NCI-H345 treated with DMSO at 0.1 percent for 48 hours (cell line): ENCODE measurements at regions not wholly inside any gene's neighbourhood (a gene's known extent, or its start where the extent isn't known, plus 50 kb on each side); places are given as distances from the start of the nearest gene placed in this dataset.

ENCODE experiments used
- DNase-seq: peaks from one replicate; lab custom pipeline; 2025; ENCODE audit not compliant: unreplicated experiment; lab: John Stamatoyannopoulos, UW

DNA sequence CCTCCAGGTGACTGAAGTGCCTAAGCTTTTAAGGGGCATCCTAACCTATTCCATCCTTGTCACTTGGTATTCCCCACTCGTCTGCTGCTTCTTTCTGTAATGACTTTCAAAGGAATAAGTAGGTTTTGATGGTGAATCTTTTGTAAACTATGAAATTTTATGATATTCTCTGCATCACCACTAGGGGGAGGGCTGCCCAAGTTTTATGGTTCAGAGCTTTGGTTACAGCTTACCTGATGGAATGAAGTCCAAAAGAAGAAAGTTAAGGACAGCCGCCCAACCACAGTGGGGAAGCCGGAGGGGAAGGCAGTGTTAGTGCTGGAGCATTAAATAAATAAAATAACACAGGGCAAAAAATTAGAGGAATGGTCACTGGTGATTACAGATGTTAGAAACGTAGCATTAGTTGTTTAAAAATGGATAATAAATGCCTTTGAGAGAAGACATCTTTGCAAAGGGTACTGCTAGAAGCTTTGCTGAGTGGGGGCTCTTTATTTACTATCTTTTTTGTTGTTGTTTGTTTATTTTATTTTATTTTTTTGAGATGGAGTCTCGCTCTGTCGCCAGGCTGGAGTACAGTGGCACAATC, 204.9 kb downstream of the GBA3 start:
- no peak for DNase-seq

- no peak for DNase-seq
Observed at GRCh38 chr4:22895482-22895881, 202.7 kb downstream of the GBA3 start.

- no peak for DNase-seq
Observed at GRCh38 chr4:22884157-22884556, 191.4 kb downstream of the GBA3 start.

DNA sequence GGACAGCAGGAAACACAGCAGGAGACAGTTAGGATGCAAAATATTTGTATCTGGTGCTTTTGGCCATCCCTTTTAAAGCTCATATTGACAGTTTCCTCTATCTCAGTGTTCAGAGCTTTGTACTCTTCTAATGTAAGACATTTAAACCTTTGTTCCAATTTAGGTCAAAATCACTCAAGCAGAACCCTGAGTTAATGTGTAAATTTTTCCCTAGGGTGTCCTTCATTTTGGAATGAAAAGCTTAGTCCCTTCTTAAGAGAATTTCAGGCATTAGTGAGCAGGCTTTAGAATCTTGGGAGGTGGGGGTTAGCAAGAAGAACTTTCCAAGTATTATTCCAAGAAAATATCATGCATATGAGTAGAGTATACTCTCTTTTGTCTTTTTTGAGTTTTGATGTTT, 188.7 kb downstream of the GBA3 start:
- no peak for DNase-seq

GRCh38 chr4:22877486-22878052, 184.8 kb downstream of the GBA3 start:
- no peak for DNase-seq

DNA sequence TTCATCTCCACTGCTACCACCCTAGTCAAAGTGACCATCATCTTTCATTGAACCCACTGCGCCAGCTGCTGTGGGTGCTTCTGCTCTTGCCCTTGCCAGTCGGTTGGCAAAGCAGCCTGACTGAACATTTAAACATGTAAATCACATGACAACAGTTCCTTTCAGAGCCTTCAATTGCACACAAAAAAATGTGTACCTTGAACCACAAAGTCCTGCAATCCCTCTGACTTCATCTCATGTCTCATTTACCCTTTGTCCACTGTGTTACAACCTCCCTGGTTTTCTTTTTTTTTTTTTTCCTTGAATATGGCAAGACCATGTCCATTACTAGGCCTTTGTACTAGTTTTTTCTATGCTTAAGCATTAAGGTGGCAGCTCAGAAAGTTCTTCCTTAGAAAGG, 183.5 kb downstream of the GBA3 start:
- DNase-seq: no peak

GRCh38 chr4:22875587-22876257, 183.0 kb downstream of the GBA3 start:
- no peak for DNase-seq

GRCh38 chr4:22874334-22874912, 181.7 kb downstream of the GBA3 start:
- DNase-seq: no peak

GRCh38 chr4:22873899-22874298, 181.2 kb downstream of the GBA3 start:
- no peak for DNase-seq

- DNase-seq: no peak
Observed at GRCh38 chr4:22870847-22871449, 178.2 kb downstream of the GBA3 start.

DNA sequence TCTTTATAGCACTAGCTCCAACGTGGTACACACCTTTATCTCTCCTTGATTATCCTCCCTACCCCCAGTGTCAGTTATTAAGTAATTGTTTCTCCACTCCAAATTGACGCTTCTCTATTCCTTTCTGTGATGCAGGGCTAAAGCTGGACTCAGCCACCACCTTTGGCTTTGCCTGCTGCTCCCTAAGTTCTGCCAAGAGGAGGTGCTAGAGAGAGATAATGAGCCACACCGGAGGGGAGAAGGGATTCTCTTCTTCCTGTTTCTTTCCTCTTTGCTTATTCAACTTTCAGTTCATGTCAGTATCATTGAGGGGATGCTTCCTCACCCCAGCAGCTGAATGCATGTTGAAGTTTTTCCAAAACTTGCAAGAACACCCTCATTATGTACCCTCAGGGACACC, 176.5 kb downstream of the GBA3 start:
- no peak for DNase-seq
